OCI-M2 (cell line): ENCODE measurements at regions not wholly inside any gene's neighbourhood (a gene's known extent, or its start where the extent isn't known, plus 50 kb on each side); places are given as distances from the start of the nearest gene placed in this dataset.

Experiments used
- DNase-seq: peaks from one replicate; lab custom pipeline; 2025; ENCODE audit not compliant: unreplicated experiment; lab: John Stamatoyannopoulos, UW

DNA sequence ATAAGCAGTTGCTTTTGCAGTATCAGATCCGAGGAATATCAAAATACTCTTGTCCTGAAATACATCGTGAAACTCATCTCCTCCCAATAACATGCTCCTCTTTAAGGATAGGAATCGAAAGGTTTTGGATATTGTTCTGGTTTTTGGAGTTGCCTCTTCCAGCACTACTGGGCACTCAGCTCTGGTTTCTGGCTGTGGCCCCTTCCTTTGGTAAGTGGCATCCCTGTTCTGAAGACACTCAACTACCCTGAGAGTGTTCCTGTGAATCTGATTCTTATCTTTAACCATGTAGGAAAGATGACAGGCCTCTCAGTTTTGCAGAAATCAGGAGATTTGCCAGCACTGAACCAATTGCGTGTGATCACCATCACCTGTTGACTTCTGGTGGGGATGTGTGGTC lies 327.5 kb upstream of the TBL1XR1 start:
- no peak for DNase-seq

DNA sequence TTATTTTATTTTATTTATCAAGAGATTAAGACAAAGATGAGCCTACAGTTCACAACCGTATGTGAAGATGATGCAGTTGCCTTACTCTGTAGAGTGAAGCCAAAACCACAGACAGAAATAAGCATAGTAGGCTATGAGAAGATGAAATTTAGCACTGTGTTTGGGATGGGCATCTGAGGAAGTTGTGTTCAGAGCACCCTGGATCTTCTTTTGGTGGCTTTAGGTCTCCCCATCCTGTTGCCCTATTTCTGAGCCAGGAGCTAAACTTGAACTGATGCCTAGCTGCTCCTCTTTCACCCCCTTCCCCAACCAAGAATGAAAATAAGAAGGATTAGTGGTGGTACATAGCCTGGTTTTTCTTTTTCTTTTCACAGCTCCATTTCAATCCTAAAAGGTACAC lies 328.1 kb upstream of the TBL1XR1 start:
- no peak for DNase-seq

DNA sequence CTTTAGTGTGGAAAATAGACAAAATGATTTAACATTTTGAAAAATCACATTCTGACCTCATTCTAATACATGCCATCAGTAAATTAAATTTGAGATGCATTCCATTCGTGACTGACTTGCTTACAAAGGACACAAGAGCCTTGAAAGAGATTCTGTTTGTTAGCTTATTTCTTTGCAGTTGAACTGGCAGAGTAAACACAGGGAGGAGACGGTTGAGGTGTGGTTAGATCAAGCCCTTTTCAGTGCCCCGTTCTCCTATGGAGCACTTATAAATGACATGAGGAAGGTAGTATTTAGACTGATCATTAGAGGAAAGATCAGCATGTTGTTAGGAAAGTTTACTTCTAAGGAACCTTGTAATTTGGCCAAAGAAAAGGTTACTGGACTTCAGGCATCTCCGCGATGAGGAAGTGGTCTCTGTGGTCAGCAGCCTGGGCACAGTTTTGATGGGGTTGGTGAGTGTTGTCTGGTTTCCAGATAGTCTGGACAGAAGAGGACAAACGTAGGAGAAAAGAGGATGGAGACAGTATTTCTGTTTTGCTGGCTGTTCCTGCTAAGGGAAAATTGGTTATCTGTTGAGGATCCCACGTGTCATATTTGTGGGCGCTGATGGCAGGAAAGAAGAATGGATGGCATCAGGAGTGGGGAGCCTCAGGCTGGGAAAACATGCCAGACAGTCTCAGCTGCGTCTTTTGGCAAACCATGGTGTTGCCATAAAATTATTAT lies 328.9 kb upstream of the TBL1XR1 start:
- DNase-seq: no peak

DNA sequence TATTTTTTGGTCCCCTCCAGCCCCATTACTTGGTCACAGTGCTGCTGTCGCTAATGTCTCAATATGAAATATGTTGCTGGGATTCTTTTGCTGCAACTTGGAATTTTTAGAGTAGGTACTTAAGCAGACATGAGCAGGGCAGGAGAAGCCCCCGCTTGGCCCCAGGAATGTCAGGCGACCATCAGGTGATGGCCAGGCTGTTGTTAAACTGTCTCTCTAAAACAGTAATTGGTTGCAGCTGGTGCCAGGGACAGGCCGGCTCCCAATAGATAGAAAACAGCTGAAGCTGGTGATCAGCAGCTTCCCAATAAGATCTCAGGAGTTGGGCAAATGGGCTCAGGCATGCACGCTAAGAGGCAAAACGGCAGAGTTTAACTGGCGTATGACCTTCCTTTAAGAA lies 329.9 kb upstream of the TBL1XR1 start:
- no peak for DNase-seq

DNA sequence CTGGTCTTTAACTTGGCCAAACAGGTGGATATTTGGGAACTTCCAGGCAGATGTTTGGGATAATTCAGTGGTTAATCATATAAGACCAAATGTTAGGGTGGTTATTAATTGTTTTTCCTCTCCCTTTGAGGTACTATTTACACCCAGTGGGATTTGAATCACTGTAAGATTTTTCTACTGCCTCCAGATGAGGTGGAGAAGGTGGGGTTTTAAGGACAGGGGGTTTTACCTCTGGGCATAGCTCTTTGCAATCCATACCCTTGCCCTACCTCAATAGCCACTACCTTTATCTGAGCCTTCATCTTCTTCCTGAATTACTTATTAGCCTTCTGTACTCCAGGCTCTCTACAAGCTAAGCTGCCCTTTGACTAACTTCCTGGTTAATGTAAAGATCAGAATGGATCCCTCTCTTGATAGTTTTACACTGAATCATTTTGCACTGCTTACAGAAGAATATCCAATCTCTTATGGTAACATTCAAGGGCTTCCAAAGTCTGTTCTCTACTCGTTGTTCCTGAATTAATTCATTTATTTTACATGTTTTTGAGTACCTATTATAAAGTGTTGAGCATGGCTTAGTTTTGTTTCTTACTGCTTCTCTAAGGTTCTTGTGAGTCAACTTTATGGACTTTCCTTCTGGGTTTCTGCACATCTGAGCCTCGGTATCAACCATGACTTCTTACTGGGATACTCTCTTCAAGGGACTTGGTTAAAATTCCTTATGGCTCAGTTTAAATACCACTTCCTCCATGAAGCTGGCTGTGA lies 331.2 kb upstream of the TBL1XR1 start:
- no peak for DNase-seq

DNA sequence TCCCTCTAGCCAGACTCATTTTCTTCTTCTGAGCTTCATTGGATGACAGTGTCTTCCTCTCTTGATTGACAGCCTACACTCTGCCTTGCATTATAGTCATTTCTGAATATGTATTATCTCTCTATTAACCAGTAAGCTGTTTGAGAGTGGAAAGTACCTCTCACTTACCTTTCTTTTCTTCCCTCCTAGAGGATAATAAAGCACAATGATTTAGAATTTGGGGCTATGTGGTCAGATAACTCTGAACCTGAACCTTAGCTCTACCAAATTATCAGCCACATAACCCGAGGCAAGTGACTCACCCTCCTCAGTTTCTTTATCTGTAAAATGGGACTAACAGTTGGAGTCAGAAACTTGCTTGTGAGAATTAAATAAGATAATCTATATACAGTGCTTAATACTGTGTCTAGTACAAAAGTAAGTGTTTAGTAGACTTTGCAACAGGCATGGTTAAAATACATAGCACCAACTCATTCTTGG lies 331.8 kb upstream of the TBL1XR1 start:
- no peak for DNase-seq

DNA sequence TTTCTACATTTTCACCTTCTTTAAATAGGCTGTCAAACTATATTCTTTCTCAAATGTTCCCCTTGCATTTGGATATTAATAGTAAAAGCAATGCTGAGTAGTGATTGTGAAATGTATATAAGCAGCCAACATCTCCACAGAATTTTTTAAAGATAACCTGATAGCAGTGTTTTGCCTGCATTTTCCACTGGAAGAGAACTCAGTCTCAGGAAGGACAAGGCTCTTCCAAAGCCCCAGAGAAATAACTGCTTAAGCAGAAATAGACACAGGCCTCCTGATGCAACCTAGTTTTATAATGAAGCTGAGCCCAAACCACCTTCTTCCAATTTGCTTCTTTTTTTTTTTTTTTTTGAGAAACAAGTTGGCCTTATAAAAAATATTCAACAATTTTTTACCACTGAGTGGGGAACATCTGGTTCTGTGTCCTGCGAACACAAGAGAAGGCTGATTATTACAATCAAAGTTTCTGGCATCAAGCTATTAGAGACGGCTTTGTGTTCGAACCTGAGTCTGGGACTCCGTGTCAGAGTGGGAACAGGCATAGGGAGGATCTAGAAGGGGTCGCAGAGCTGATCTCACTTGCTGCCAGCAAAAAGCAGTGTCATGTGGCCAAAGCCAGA lies 332.5 kb upstream of the TBL1XR1 start:
- DNase-seq: no peak

DNA sequence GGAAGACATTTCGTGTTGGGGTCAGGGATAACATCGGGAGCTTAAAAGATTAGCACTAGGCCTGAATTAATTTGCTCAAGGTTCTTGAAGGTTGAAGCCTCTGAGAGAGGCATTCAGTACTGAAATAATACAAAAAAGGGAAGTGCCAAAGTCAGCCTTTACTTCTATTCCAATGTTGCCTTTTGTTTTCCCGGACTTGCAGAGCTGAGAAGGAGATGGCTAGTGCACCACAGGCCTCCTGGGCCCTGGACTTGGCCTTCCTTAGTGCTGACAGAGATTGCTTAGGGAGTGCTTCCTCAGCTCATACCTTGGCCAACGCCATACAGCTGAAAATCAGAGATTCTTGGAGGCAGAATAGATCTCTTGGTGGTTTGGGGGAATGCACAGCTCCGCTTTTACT lies 333.6 kb upstream of the TBL1XR1 start:
- DNase-seq: no peak

DNA sequence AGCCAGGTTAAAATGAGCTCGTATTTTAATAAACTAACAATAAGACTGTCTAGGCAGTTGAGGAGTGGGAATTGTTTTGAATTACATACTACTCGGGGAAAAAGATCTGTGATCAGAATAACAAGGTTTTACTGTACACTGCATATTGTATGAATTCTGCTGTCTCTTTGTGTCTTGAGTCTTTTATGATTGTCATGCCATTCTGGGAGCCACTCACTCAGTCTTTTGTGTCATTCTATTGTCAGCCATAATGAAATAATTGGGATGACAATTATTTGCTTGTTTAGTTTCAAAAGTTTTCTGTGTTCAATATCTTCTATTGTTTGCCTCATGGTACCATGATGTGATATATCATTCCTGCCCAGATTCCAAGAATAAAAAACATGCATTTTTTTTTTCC lies 339.6 kb upstream of the TBL1XR1 start:
- no peak for DNase-seq

DNA sequence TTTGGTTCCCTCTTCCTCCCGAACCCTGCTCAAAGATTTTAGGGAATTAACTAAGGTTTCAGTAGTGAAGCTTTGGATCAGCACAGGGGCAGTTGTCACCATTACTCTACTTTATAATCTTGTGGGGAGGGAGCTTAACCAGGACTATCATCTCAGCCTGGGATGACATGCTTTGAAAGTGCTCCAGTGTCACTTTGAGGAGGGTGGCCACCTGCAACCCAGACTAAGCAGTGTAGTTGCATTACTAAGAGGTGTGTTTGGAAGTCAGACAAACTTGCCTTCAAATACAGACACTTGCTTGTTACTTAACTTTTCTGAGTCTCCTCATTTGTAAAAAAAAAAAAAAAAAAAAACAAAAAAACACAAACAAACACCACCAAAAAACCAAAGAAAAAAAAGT lies 340.3 kb upstream of the TBL1XR1 start:
- DNase-seq: no peak

DNA sequence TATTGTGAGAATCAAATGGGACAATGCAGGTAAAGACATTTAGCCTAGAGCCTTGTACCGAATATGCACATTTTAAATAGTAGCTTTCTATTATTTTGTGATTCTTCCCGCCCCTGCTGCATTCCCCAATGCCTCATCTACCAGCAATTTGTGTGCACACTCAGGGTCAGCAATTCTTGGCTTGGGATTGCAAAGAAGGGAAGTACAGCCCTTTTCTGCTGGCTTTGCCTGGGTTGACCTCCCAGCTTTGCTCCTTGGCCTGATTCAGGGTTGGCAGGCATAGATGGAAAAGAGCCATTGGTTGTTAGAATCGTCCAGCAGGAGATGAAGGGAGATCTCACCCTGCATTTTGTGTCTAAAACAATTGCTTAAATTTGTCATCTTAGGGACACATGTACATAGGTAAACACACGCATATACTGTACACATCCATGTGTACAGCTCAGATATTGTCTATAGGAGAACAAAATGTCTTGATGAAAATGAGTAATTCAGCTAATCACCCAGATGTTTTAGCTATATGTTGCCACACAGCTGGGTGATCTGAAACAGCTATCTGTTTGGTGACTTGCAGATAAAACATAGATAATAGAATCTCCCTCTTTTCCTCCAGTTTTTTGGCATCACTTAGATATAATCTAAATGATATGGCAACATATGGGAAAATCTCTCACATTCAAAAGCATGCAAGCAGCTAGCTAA lies 340.9 kb upstream of the TBL1XR1 start:
- DNase-seq: no peak

DNA sequence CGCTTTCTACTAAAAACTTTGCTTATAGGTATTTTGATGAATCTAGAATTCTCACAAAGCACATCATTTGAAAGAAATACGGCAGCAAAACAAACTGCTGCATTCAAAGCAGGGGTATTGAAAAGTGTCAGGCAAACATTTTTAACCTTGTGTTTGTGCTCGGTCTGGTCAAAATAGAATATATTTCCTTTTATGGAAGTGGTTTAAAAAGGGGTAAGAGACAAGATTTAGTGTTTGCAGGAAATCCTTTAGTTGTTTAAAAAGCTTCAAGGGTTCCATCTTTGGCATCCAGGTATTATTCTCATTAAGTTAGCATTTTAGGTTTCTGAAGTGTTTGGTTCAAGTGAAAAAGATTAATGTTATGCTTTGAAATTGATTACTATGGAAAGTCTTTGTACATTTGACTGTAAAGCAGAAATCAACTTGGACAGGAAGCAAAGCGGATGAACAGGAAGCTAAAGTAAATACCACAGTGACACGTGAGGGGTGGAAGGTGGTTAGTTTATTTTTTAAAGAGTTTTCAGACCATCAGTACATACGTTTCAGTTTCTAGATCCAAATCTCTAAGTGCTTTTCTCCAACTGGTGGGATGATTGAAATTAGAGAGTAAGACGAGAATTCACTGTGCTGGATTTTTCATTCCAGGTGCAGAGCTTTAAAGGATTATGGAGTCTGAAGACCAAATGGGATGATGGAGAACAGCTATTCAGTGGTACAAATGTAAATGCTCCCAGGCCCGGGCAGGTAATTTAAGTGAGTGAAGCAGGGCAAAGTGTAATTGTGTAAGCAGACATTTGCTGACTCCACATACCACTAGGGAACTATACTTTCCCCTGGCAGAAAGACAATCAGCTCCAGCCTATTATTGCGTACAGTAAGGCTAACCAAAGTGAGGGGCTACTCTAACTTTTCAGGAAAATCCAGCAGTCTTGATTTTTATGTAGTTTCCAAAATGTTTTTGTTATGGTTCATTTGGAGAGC lies 341.8 kb upstream of the TBL1XR1 start:
- DNase-seq: no peak

DNA sequence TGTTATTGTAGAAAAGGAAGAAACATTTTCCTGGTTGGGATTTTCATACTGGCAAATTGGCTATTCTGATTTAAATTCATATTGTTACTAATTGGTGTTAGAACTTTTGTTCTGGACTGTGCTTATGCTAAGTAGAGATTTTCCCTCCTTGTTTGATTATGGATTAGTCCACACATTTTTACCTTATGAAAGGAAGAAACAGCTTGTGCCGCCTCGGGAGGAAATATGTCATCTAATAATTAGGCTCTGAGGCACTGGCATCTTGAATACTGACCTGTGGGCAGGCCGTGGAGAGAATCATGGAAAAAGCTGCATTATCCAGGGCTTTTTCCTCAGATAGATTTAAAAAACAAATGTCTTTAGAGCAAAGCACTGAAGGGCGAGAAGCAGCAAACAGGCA lies 344.3 kb upstream of the TBL1XR1 start:
- no peak for DNase-seq

DNA sequence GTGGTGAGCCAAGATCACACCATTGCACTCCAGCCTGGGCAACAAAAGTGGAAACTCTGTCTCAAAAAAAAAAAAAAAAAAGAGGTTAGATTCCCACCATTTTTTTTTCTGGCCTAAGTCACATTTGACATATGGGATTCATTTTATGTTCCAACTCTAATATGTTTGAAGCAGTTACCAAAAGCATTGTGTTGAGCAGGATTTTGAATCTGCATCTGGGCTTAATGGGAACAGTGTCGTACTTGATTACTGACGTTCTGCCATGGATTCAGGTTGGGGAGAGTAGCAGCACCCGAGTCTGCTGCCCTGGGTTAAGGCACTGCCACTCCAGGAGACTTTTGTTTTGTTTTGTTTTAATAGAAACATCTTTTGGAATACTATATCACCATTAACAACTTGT lies 348.7 kb upstream of the TBL1XR1 start:
- DNase-seq: no peak

DNA sequence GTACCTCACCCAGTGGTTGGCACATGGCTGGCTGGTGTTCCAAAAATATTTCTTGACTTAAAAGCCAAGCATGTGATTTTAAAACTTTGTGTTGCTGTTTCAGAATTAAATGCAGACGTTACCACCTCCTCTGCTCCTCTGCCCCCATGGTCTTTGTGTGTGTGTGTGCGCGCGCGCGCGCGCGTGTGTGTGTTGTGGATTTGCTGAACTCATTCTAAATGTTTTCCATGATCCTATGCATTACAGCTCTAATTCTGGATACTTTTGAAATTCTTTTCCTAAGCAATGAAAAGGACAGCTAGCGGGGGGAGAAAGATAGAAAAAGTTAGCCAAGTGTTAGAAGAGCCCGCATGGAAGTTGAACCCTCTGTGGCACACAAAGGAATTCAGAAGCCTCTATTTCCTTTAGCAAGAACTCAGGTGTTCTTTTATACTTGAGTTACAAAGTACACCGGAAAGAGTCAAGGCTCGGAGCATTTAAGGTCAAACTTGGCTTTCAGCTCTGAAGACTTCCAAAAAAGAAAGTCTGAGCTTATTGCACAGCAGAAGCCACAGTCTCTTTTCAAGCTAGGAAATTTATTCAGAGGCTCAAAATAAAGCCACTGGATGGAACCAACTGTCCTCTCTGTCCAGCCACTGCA lies 350.5 kb upstream of the TBL1XR1 start:
- no peak for DNase-seq

DNA sequence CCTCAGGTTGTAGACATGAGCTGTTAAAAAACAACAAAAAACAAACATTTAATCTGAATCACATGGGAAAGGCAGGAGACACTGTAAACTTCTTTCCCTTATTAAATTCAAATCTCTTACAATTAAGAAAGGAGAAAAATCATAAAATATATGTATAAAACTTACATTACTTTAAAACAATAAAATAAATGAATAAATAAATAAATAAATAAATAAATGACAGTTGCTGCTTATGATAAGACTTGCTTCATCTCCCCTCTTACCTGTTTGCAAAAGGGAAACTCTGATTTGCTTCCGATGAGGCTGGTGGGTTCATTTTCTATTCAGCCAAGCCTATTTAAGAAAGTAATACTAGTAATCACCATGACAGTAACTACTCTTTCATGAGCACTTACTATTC lies 353.4 kb upstream of the TBL1XR1 start:
- no peak for DNase-seq

DNA sequence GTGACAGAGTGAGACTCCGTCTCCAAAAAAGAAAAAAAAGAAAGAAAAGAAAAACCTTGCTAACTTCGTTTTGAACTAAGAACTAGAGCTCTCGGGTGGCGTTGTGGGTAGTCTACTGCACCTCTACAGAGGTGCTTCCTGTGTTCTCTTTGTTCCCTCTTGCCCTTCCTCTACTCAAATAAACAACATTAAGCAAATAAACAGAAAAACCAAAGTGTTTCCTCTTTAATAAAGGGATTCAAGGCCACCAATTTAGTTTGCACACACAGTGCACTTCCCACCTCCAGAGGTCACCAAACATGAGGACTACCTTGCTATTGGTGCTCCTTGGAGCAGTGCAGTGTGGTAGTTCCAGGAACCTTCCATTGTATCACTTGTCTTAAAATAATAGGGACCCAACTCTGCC lies 354.2 kb upstream of the TBL1XR1 start:
- DNase-seq: no peak

DNA sequence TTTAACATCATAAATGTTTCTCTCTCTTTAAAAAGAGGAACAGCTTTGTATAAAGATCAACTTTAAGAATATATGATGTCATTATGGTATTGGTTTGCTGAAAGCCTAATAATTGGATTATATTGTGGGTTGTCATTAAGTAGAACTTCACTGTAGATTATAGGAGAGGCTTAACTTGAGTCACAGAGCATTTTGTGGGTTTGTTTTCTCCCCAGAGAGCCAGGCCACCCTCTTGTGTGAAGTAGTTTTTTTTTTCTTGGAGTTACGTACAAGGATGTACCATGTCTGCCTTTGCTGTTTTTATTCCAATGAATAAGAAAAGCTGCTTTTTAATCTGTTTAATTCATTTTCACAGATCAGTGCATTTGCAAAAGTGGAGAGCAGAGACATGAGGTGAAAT lies 354.8 kb upstream of the TBL1XR1 start:
- no peak for DNase-seq

DNA sequence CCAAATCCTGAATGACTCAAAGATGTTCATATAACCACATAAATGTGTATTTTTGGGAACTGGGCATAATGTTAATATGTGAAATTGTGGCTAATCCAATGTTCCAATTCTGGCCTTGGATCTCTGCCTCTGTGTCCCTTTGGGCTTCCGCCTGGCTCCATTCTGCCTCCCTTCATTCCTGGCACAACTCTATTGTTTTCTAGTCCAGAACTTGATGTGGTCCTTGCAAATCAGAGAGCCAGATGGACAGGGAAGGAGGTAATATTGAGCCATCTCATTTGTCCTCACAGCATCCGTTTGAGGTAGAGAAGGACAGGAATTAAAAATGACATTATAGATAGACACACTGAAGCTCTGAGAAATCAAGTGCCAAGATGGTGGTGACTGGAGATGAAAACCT lies 355.7 kb upstream of the TBL1XR1 start:
- DNase-seq: no peak

DNA sequence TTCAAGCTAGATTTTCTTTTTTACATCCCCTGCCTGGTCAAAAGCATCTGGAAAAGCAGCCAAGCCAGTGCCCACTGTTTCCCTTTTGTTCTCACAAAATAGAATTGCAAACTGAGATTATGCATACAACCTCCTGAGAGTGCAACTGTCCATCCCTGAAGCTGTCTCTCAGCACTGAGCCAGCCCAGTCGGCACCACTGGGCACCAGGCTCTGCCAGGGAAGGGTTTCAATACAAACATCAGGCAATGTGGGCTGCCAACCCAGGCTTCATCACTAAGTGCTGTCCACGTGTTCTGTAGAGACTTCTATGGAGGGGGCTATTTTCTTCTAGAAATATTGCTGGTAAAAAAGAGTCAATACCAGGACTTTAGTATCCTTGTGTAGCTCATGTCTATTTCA lies 356.3 kb upstream of the TBL1XR1 start:
- no peak for DNase-seq
